ENCODE measurements at regions not wholly inside any gene's neighbourhood (a gene's known extent, or its start where the extent isn't known, plus 50 kb on each side); places are given as distances from the start of the nearest gene placed in this dataset.
A peak's percentile ranks its signal among the peaks of the same experiment; 100 is the strongest.
"Not testable (repeated sequence)": the region's sequence is repeated elsewhere in the genome, so short reads cannot be mapped to it uniquely, and the experiment has no call there.

- no peak for DNase-seq
These were observed 140.9 kb upstream of the KCNJ15 start for GRCh38 chr21:38115870-38116269.

- DNase-seq: no peak
These were observed 137.0 kb upstream of the KCNJ15 start for GRCh38 chr21:38119793-38120192.

- not testable (repeated sequence) for DNase-seq
These were observed 136.2 kb upstream of the KCNJ15 start for GRCh38 chr21:38120679-38120983.

GRCh38 chr21:38120984-38121855 is 135.6 kb upstream of the KCNJ15 start:
- DNase-seq: no peak

GRCh38 chr21:38121888-38122720 is 134.7 kb upstream of the KCNJ15 start:
- DNase-seq: no peak

- no peak for DNase-seq
These were observed 133.2 kb upstream of the KCNJ15 start for GRCh38 chr21:38123626-38124025.

GRCh38 chr21:38126666-38127303 is 130.0 kb upstream of the KCNJ15 start:
- DNase-seq: peak; percentile 37

- DNase-seq: no peak
These were observed 127.1 kb upstream of the KCNJ15 start for GRCh38 chr21:38129711-38130110.

- DNase-seq: no peak
These were observed 123.6 kb upstream of the KCNJ15 start for GRCh38 chr21:38133240-38133639.

GRCh38 chr21:38134084-38134873 is 122.5 kb upstream of the KCNJ15 start:
- no peak for DNase-seq

GRCh38 chr21:38136201-38136600 is 120.6 kb upstream of the KCNJ15 start:
- DNase-seq: no peak

GRCh38 chr21:38139380-38140168 is 117.2 kb upstream of the KCNJ15 start:
- DNase-seq: no peak

- no peak for DNase-seq
These were observed 116.4 kb upstream of the KCNJ15 start for GRCh38 chr21:38140207-38140903.

GRCh38 chr21:38142224-38142623 is 114.6 kb upstream of the KCNJ15 start:
- no peak for DNase-seq

- DNase-seq: no peak
These were observed 112.6 kb upstream of the KCNJ15 start for GRCh38 chr21:38144193-38144592.

- no peak for DNase-seq
These were observed 111.7 kb upstream of the KCNJ15 start for GRCh38 chr21:38145104-38145503.

GRCh38 chr21:38147391-38147790 is 109.4 kb upstream of the KCNJ15 start:
- DNase-seq: no peak

GRCh38 chr21:38148046-38148445 is 108.7 kb upstream of the KCNJ15 start:
- DNase-seq: no peak

- DNase-seq: no peak
These were observed 105.7 kb upstream of the KCNJ15 start for GRCh38 chr21:38151021-38151645.

GRCh38 chr21:38156200-38156599 is 100.6 kb upstream of the KCNJ15 start:
- DNase-seq: no peak

GRCh38 chr21:38159355-38159754 is 97.4 kb upstream of the KCNJ15 start:
- peak; percentile 25 for DNase-seq

Measured in activated T-cell treated with anti-CD3 and anti-CD28 coated beads, Interleukin-2, amount 50 U/mL, for 1 hour (primary cell).